H9 (cell line): ENCODE measurements at regions not wholly inside any gene's neighbourhood (a gene's known extent, or its start where the extent isn't known, plus 50 kb on each side); places are given as distances from the start of the nearest gene placed in this dataset.

ENCODE experiments used
- DNase-seq: peaks from one replicate; pipeline ENCODE4 v3.0.0-alpha.2; 2017
- H2AFZ ChIP-seq: one replicate; pipeline ENCODE4 v1.6.1; 2013; ENCODE audit warnings: mild to moderate bottlenecking, low read length, control low read depth, moderate library complexity
- H2AK5ac ChIP-seq: 2 replicates; pipeline ENCODE4 v1.6.1; 2013; ENCODE audit warnings: low read length, control low read depth, mixed read lengths; ENCODE audit not compliant: insufficient read length
- H2BK120ac ChIP-seq: one replicate; pipeline ENCODE4 v1.6.1; 2013; ENCODE audit warnings: low read depth, mild to moderate bottlenecking, low read length, control low read depth, inconsistent platforms; ENCODE audit not compliant: poor library complexity, severe bottlenecking
- H2BK12ac ChIP-seq: 2 replicates; pipeline ENCODE4 v1.6.1; 2013; ENCODE audit warnings: low read length, control low read depth, mixed read lengths, low read depth; ENCODE audit not compliant: insufficient read length
- H2BK15ac ChIP-seq: 2 replicates; pipeline ENCODE4 v1.6.1; 2013; ENCODE audit warnings: low read depth, low read length, control low read depth
- H2BK20ac ChIP-seq: one replicate; pipeline ENCODE4 v1.6.1; 2013; ENCODE audit warnings: low read depth, mild to moderate bottlenecking, low read length, control low read depth, inconsistent platforms; ENCODE audit not compliant: poor library complexity, severe bottlenecking
- H2BK5ac ChIP-seq: 2 replicates; pipeline ENCODE4 v1.6.1; 2013; ENCODE audit warnings: low read length, control low read depth, mixed read lengths; ENCODE audit not compliant: insufficient read length
- H3K14ac ChIP-seq: 2 replicates; pipeline ENCODE4 v1.6.1; 2013; ENCODE audit warnings: low read length, control low read depth; ENCODE audit not compliant: insufficient read depth
- H3K18ac ChIP-seq: 2 replicates; pipeline ENCODE4 v1.6.1; 2013; ENCODE audit warnings: low read depth, mild to moderate bottlenecking, mixed read lengths, low read length, control low read depth; ENCODE audit not compliant: insufficient read length
- H3K23ac ChIP-seq: 2 replicates; pipeline ENCODE4 v1.6.1; 2013; ENCODE audit warnings: low read length, control low read depth, mixed read lengths, low read depth; ENCODE audit not compliant: insufficient read length
- H3K23me2 ChIP-seq: 2 replicates; pipeline ENCODE4 v1.6.1; 2013; ENCODE audit warnings: low read depth, mild to moderate bottlenecking, mixed read lengths, low read length, control low read depth; ENCODE audit not compliant: insufficient read length, poor library complexity, severe bottlenecking
- H3K27ac ChIP-seq: 2 replicates; pipeline ENCODE4 v1.5.1; 2013; ENCODE audit warnings: low read length, control low read depth, mixed read lengths, low read depth; ENCODE audit not compliant: insufficient read length
- H3K27me3 ChIP-seq: 2 replicates; pipeline ENCODE4 v1.6.1; 2013; ENCODE audit warnings: low read length, control low read depth, inconsistent platforms; ENCODE audit not compliant: insufficient read depth
- H3K4ac ChIP-seq: 2 replicates; pipeline ENCODE4 v1.6.1; 2013; ENCODE audit warnings: low read depth, mild to moderate bottlenecking, control low read depth, inconsistent platforms, low read length, moderate library complexity
- H3K4me1 ChIP-seq: 2 replicates; pipeline ENCODE4 v1.6.1; 2013; ENCODE audit warnings: low read length, control low read depth, inconsistent platforms; ENCODE audit not compliant: insufficient read depth
- H3K4me2 ChIP-seq: 2 replicates; pipeline ENCODE4 v1.6.1; 2013; ENCODE audit warnings: low read length, control low read depth, mixed read lengths; ENCODE audit not compliant: insufficient read length, insufficient read depth
- H3K56ac ChIP-seq: 2 replicates; pipeline ENCODE4 v1.6.1; 2013; ENCODE audit warnings: low read depth, mild to moderate bottlenecking, mixed read lengths, low read length, control low read depth; ENCODE audit not compliant: insufficient read length
- H3K79me1 ChIP-seq: 2 replicates; pipeline ENCODE4 v1.6.1; 2013; ENCODE audit warnings: low read depth, mild to moderate bottlenecking, moderate library complexity, low read length, control low read depth, inconsistent platforms; ENCODE audit not compliant: insufficient read depth, poor library complexity, severe bottlenecking
- H3K79me2 ChIP-seq: 2 replicates; pipeline ENCODE4 v1.6.1; 2013; ENCODE audit warnings: low read length, control low read depth, inconsistent platforms; ENCODE audit not compliant: insufficient read depth
- H3K9ac ChIP-seq: 2 replicates; pipeline ENCODE4 v1.6.1; 2013; ENCODE audit warnings: low read length, control low read depth, mixed read lengths; ENCODE audit not compliant: insufficient read length; ENCODE audit errors: extremely low read depth
- H3K9me3 ChIP-seq: one replicate; pipeline ENCODE4 v1.6.1; 2013; ENCODE audit warnings: low read depth, low read length, inconsistent platforms; ENCODE audit not compliant: control insufficient read depth
- H3T11ph ChIP-seq: one replicate; pipeline ENCODE4 v1.6.1; 2013; ENCODE audit warnings: mild to moderate bottlenecking, low read length, control low read depth, inconsistent platforms
- H4K20me1 ChIP-seq: one replicate; pipeline ENCODE4 v1.6.1; 2013; ENCODE audit not compliant: control insufficient read depth, insufficient read length, insufficient read depth
- H4K5ac ChIP-seq: 2 replicates; pipeline ENCODE4 v1.6.1; 2013; ENCODE audit warnings: low read depth, mild to moderate bottlenecking, mixed read lengths, low read length, control low read depth; ENCODE audit not compliant: insufficient read length
- H4K8ac ChIP-seq: replicated peaks from 2 replicates; pipeline ENCODE4 v1.6.1; 2013; ENCODE audit warnings: low read length, control low read depth, mixed read lengths, low read depth; ENCODE audit not compliant: insufficient read length
- H4K91ac ChIP-seq: 2 replicates; pipeline ENCODE4 v1.6.1; 2013; ENCODE audit warnings: low read depth, mild to moderate bottlenecking, moderate library complexity, mixed read lengths, low read length, control low read depth; ENCODE audit not compliant: insufficient read length
- H3K27ac Mint-ChIP-seq, 3 experiments: 2 replicates in 2 of 3; 3 replicates in 1 of 3; pipeline ENCODE4 v1.8.0; 2020 to 2021; ENCODE audit warnings: mixed read lengths in 3 of 3, mild to moderate bottlenecking in 1 of 3, moderate library complexity in 1 of 3
- H3K27me3 Mint-ChIP-seq: 2 replicates; pipeline ENCODE4 v1.8.0; 2021; ENCODE audit warnings: low read depth, mild to moderate bottlenecking, moderate library complexity, mixed read lengths
- H3K36me3 Mint-ChIP-seq, 3 experiments: 2 replicates in 2 of 3; 3 replicates in 1 of 3; pipeline ENCODE4 v1.8.0; 2020 to 2021; ENCODE audit warnings: low read depth in 3 of 3, mixed read lengths in 3 of 3; ENCODE audit not compliant: insufficient read depth in 1 of 3
- H3K4me1 Mint-ChIP-seq, 2 experiments: 2 replicates each; pipeline ENCODE4 v1.8.0; 2020; ENCODE audit warnings: mixed read lengths in 2 of 2
- H3K4me3 Mint-ChIP-seq, 2 experiments: 2 replicates in 1 of 2; 3 replicates in 1 of 2; pipeline ENCODE4 v1.8.0; 2020 to 2021; ENCODE audit warnings: mild to moderate bottlenecking in 2 of 2, mixed read lengths in 2 of 2, moderate library complexity in 1 of 2
- H3K9me3 Mint-ChIP-seq, 2 experiments: 2 replicates in 1 of 2; 3 replicates in 1 of 2; pipeline ENCODE4 v1.8.0; 2020; ENCODE audit warnings: mild to moderate bottlenecking in 2 of 2, mixed read lengths in 2 of 2, moderate library complexity in 1 of 2
- CTCF ChIP-seq: fragments of 200-600 bp; sonication (generic); conservative IDR thresholded peaks from 3 replicates; pipeline ENCODE4 v1.8.0; 2021; ENCODE audit warnings: antibody characterized with exemption, mild to moderate bottlenecking

GRCh38 chr3:117928836-117929235 lies 1105.8 kb downstream of the IGSF11 start:
- H4K5ac ChIP-seq = no peak overlapping the region
- Mint-ChIP-seq H3K36me3 (no peaks in the 10 kb centered on the region), H3K4me3 (no peak overlapping the region), H3K27me3 (no peaks in the 10 kb centered on the region), H3K27ac (no peak overlapping the region), H3K9me3 (no peaks in the 10 kb centered on the region), H3K4me1 (no peaks in the 10 kb centered on the region)
- no peak overlapping the region for H2BK5ac ChIP-seq
- no peak overlapping the region for H3K23ac ChIP-seq
- H3K79me1 ChIP-seq = no peaks in the 10 kb centered on the region
- H3K79me2 ChIP-seq = no peaks in the 10 kb centered on the region
- H2AFZ ChIP-seq = no peak overlapping the region
- H3K4me2 ChIP-seq = no peak overlapping the region
- no peak for DNase-seq
- H2BK120ac ChIP-seq = no peak overlapping the region
- H3K9me3 ChIP-seq = no peaks in the 10 kb centered on the region
- no peak overlapping the region for H3K56ac ChIP-seq
- no peak overlapping the region for H3K14ac ChIP-seq
- no peak overlapping the region for H4K91ac ChIP-seq
- no peaks in the 10 kb centered on the region for H3K23me2 ChIP-seq
- no peak overlapping the region for H3K9ac ChIP-seq
- H4K20me1 ChIP-seq = no peaks in the 10 kb centered on the region
- H2BK20ac ChIP-seq = no peak overlapping the region
- H2BK12ac ChIP-seq = no peak overlapping the region
- no peaks in the 10 kb centered on the region for H3K4me1 ChIP-seq
- no peak overlapping the region for H3K4ac ChIP-seq
- no peaks in the 10 kb centered on the region for H3K27me3 ChIP-seq
- no peak for TF ChIP-seq CTCF
- no peak overlapping the region for H4K8ac ChIP-seq
- no peak overlapping the region for H3K27ac ChIP-seq
- no peak overlapping the region for H3K18ac ChIP-seq
- no peak overlapping the region for H2AK5ac ChIP-seq
- no peak overlapping the region for H3T11ph ChIP-seq
- H2BK15ac ChIP-seq = no peak overlapping the region
